HG03095 (cell line): ENCODE measurements at regions not wholly inside any gene's neighbourhood (a gene's known extent, or its start where the extent isn't known, plus 50 kb on each side); places are given as distances from the start of the nearest gene placed in this dataset.
"Not testable (repeated sequence)": the region's sequence is repeated elsewhere in the genome, so short reads cannot be mapped to it uniquely, and the experiment has no call there.

Source experiments
- ATAC-seq: cut with Tn5 transposase; IDR thresholded peaks from one replicate; pipeline ENCODE4 v1.9.1; 2021; ENCODE audit warnings: moderate library complexity; ENCODE audit not compliant: unreplicated experiment

- no peak for ATAC-seq
Observed at GRCh38 chr10:78464856-78465267, 431.2 kb downstream of the RPS24 start.

- ATAC-seq: no peak
Observed at GRCh38 chr10:78465431-78465830, 431.8 kb downstream of the RPS24 start.

- no peak for ATAC-seq
Observed at GRCh38 chr10:78467496-78468106, 433.9 kb downstream of the RPS24 start.

GRCh38 chr10:78468731-78469130, 435.1 kb downstream of the RPS24 start:
- not testable (repeated sequence) for ATAC-seq

- ATAC-seq: no peak
Observed at GRCh38 chr10:78470267-78471103, 436.8 kb downstream of the RPS24 start.

GRCh38 chr10:78471326-78471722, 437.7 kb downstream of the RPS24 start:
- ATAC-seq: no peak

GRCh38 chr10:78471723-78472550, 438.3 kb downstream of the RPS24 start:
- no peak for ATAC-seq

- ATAC-seq: no peak
Observed at GRCh38 chr10:78472551-78472890, 438.9 kb downstream of the RPS24 start.

GRCh38 chr10:78473006-78473405, 439.3 kb downstream of the RPS24 start:
- no peak for ATAC-seq

- no peak for ATAC-seq
Observed at GRCh38 chr10:78474743-78475142, 441.1 kb downstream of the RPS24 start.

- no peak for ATAC-seq
Observed at GRCh38 chr10:78475437-78475836, 441.8 kb downstream of the RPS24 start.

- ATAC-seq: no peak
Observed at GRCh38 chr10:78476156-78476555, 442.5 kb downstream of the RPS24 start.

- no peak for ATAC-seq
Observed at GRCh38 chr10:78476844-78477243, 443.2 kb downstream of the RPS24 start.

GRCh38 chr10:78478919-78479318, 445.3 kb downstream of the RPS24 start:
- no peak for ATAC-seq

GRCh38 chr10:78479467-78479866, 445.8 kb downstream of the RPS24 start:
- no peak for ATAC-seq

GRCh38 chr10:78481842-78482241, 448.2 kb downstream of the RPS24 start:
- no peak for ATAC-seq

- ATAC-seq: no peak
Observed at GRCh38 chr10:78483641-78484040, 450.0 kb downstream of the RPS24 start.

GRCh38 chr10:78489034-78489433, 455.4 kb downstream of the RPS24 start:
- ATAC-seq: no peak

GRCh38 chr10:78491812-78492211, 458.1 kb downstream of the RPS24 start:
- ATAC-seq: no peak

- no peak for ATAC-seq
Observed at GRCh38 chr10:78492424-78492823, 458.8 kb downstream of the RPS24 start.

- ATAC-seq: no peak
Observed at GRCh38 chr10:78494179-78494578, 460.5 kb downstream of the RPS24 start.
